Glutamatergic neuron (in vitro differentiated cells): ENCODE measurements at regions not wholly inside any gene's neighbourhood (a gene's known extent, or its start where the extent isn't known, plus 50 kb on each side); places are given as distances from the start of the nearest gene placed in this dataset.

Experiments
- DNase-seq: peaks from one replicate; pipeline ENCODE4 v3.0.0; 2022
- H3K27ac Mint-ChIP-seq: one replicate; pipeline ENCODE4 v1.8.0; 2020; ENCODE audit warnings: mild to moderate bottlenecking, mixed read lengths, inconsistent platforms; ENCODE audit not compliant: unreplicated experiment
- H3K27me3 Mint-ChIP-seq: one replicate; pipeline ENCODE4 v1.8.0; 2020; ENCODE audit warnings: mild to moderate bottlenecking, moderate library complexity, mixed read lengths, inconsistent platforms; ENCODE audit not compliant: unreplicated experiment
- H3K36me3 Mint-ChIP-seq: one replicate; pipeline ENCODE4 v1.8.0; 2020; ENCODE audit warnings: mild to moderate bottlenecking, mixed read lengths, inconsistent platforms; ENCODE audit not compliant: unreplicated experiment
- H3K4me1 Mint-ChIP-seq: one replicate; pipeline ENCODE4 v1.8.0; 2020; ENCODE audit warnings: mild to moderate bottlenecking, low read depth, mixed read lengths, inconsistent platforms; ENCODE audit not compliant: unreplicated experiment
- H3K4me3 Mint-ChIP-seq: one replicate; pipeline ENCODE4 v1.8.0; 2020; ENCODE audit warnings: mild to moderate bottlenecking, mixed read lengths, inconsistent platforms; ENCODE audit not compliant: unreplicated experiment
- H3K9me3 Mint-ChIP-seq: one replicate; pipeline ENCODE4 v1.8.0; 2020; ENCODE audit warnings: mild to moderate bottlenecking, moderate library complexity, mixed read lengths, inconsistent platforms; ENCODE audit not compliant: unreplicated experiment
- TF ChIP-seq, protein P1 (sequence below): fragments of 200-600 bp; sonication (generic); IDR thresholded peaks from one replicate; pipeline ENCODE4 v1.5.0; 2021; ENCODE audit not compliant: partially characterized antibody, unreplicated experiment

DNA sequence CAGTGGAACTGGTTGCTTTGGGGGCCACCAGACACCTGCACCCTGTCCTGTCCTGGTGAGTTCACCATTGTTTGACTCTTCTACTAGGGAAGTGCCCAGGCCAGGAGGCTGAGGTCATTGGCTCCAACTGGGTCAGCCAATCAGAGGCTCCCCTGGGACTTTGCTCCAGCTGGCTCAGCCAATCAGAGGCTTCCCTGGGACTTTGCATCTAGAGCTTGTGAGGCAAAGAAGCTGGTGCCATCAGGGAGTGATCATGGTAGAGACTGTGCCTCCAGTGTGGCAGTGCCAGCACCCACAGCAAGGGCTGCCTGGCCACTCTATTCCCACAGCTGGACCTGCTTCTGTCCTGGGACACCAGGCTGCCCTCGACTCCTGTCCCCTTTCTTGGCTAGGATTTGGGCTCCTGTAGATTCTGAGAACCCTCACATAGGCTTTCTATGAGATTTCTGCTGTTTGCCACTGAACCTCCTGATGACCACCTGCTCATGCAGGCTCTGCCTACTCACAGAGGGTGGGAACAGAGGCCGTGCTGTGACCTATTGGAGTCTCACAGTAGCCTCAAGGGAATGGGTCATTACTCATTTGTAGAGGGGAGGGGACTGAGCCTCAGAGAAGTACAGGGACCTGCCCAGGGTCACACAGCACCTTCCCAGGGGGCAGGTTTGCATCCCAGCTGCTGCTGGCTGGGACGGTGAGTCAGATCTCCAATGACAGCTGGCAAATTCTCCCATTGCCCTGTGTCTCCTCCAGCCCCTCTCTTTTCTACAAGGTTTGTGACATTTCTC lies 59.2 kb upstream of the SHISAL1 start:
- peaks cover 5% of the 10 kb centered on the region for H3K4me1 Mint-ChIP-seq
- peaks cover 8% of the 10 kb centered on the region for H3K27me3 Mint-ChIP-seq
- peaks cover 5% of the 10 kb centered on the region for H3K9me3 Mint-ChIP-seq
- H3K36me3 Mint-ChIP-seq = peaks cover 16% of the 10 kb centered on the region
- no peak overlapping the region for H3K4me3 Mint-ChIP-seq
- H3K27ac Mint-ChIP-seq = no peak overlapping the region
- TF ChIP-seq, protein P1, sequence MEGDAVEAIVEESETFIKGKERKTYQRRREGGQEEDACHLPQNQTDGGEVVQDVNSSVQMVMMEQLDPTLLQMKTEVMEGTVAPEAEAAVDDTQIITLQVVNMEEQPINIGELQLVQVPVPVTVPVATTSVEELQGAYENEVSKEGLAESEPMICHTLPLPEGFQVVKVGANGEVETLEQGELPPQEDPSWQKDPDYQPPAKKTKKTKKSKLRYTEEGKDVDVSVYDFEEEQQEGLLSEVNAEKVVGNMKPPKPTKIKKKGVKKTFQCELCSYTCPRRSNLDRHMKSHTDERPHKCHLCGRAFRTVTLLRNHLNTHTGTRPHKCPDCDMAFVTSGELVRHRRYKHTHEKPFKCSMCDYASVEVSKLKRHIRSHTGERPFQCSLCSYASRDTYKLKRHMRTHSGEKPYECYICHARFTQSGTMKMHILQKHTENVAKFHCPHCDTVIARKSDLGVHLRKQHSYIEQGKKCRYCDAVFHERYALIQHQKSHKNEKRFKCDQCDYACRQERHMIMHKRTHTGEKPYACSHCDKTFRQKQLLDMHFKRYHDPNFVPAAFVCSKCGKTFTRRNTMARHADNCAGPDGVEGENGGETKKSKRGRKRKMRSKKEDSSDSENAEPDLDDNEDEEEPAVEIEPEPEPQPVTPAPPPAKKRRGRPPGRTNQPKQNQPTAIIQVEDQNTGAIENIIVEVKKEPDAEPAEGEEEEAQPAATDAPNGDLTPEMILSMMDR = no peak
- DNase-seq = peak; percentile 7

DNA sequence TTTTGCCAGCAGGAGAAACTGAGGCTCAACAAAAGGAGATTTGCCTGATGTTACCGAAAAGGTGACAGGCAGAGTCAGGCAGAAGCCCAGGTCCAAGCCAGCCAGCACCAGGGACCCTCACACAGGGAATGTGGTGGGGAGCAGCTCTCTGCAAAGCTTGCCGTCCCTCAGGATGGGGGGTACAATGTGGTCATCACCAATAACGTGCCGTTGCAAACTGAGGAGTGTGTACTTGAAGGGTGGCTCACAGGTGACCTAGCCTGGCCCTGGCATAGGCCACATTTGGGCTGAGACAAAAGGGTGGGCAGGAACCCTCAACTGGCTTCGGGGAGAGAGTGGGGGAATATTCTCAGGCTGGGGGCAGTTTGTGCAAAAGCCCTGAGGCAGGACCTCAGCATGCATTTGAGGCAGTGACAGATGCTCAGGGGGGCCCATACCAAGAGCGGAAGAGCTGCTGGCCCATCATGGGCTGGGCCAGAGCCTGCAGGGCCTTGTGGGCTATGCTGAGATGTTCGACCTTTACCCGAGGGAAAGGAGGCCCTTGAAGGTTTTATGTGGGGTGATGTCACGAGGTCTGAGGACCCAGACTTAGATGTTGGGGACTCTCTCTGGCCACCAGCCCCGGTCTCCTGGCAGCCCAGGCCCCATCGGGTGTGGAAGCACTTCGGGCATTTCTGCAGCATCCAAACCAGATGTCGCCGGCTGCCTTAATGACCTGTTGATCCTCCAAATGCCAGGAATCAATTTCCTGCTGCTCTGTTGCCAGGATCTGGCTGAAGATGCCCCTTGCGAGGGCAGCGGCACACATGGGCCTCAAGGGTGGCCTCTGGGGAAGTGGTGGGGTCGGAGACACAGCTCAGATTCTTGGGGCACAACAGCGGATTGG lies 57.4 kb upstream of the SHISAL1 start:
- Mint-ChIP-seq H3K27ac (no peak overlapping the region), H3K4me1 (peaks cover 8% of the 10 kb centered on the region), H3K36me3 (peaks cover 10% of the 10 kb centered on the region), H3K27me3 (peaks cover 8% of the 10 kb centered on the region), H3K4me3 (no peak overlapping the region), H3K9me3 (peaks cover 5% of the 10 kb centered on the region)
- TF ChIP-seq, protein P1 = no peak
- DNase-seq = peak; percentile 32

DNA sequence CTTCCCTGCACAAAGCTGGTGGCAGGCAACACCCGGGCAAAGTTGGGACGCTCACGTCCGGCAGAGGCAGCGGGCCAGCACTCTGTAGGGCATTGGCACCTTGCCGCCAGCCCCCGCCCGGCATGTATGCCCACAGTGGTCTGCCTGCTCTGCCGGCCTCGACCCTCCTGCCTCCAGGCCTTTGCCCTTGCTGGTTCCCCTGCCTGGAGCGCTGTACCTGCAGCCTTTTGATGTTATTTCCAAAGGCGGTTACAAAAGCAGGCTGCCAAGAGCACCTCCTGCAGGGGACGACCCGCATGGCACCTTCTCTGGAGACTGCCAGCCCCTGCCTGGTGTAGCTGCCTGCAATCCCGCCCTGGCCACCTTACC lies 56.5 kb upstream of the SHISAL1 start:
- peaks cover 11% of the 10 kb centered on the region for H3K4me1 Mint-ChIP-seq
- DNase-seq = peak; percentile 38
- peaks cover 5% of the 10 kb centered on the region for H3K9me3 Mint-ChIP-seq
- TF ChIP-seq, protein P1 = peak; percentile 45
- H3K4me3 Mint-ChIP-seq = no peak overlapping the region
- peaks cover 3% of the 10 kb centered on the region for H3K36me3 Mint-ChIP-seq
- H3K27ac Mint-ChIP-seq = no peak overlapping the region
- H3K27me3 Mint-ChIP-seq = peaks cover 8% of the 10 kb centered on the region

DNA sequence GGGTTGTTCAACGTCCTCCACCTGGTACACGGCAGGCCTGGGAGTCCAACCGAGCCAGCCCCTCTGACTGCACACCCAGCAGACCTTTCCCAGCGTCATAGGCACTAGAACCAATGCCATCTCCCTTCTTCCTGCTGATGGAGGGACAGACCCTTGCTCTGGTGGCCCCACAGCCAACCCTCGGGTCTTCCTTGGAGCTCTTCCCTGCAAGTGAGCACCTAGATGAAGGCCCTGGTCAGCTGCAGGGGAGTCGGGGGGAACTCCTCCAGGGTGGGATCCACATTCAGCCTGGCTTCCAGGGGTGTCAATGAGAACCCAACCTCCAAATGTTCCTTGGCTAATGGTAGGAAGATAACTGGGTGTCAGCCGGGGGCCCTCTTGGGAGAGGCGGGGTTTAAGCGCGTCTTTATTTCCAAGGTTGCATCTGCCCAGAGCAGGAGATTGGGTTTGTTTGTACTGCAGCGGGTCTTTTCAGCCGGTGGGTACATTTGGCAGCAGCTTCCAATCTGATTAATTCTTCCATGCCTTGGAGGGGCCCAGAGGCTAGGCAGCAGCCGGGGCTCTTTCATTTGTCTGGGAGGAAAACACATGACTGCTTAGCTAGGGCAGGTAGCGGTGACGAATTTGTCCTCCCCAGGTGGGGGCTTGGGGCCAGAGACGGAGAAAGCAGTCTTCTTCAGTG lies 56.0 kb upstream of the SHISAL1 start:
- peaks cover 8% of the 10 kb centered on the region for H3K27me3 Mint-ChIP-seq
- TF ChIP-seq, protein P1 = no peak
- no peak overlapping the region for H3K27ac Mint-ChIP-seq
- H3K4me1 Mint-ChIP-seq = peaks cover 14% of the 10 kb centered on the region
- DNase-seq = peak; percentile 7
- no peaks in the 10 kb centered on the region for H3K36me3 Mint-ChIP-seq
- peaks cover 5% of the 10 kb centered on the region for H3K9me3 Mint-ChIP-seq
- no peak overlapping the region for H3K4me3 Mint-ChIP-seq
